HG03064 (cell line): ENCODE measurements at regions not wholly inside any gene's neighbourhood (a gene's known extent, or its start where the extent isn't known, plus 50 kb on each side); places are given as distances from the start of the nearest gene placed in this dataset.

Experiments used
- ATAC-seq: cut with Tn5 transposase; IDR thresholded peaks from one replicate; pipeline ENCODE4 v1.9.1; 2021; ENCODE audit warnings: low read depth; ENCODE audit not compliant: unreplicated experiment

DNA sequence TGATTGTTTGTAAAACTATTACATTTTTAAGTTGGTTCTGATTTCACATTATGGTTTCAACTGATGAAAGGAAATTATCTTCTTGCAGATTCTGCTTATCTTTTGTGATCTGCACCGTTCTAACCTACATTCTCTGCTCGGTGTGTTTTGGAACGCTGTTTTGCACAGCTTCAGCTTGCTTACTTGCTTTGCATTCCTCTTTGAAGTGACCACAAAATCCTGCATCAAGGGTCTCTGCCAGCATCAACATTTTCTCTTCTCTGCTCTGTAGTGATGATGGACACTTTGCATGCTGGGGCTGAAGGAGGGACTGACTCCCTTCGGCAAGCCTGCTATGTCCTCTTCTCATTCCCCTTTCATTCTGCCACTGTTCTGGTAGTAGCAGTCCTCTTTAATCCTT is 485.2 kb downstream of the FBXO15 start:
- no peak for ATAC-seq

DNA sequence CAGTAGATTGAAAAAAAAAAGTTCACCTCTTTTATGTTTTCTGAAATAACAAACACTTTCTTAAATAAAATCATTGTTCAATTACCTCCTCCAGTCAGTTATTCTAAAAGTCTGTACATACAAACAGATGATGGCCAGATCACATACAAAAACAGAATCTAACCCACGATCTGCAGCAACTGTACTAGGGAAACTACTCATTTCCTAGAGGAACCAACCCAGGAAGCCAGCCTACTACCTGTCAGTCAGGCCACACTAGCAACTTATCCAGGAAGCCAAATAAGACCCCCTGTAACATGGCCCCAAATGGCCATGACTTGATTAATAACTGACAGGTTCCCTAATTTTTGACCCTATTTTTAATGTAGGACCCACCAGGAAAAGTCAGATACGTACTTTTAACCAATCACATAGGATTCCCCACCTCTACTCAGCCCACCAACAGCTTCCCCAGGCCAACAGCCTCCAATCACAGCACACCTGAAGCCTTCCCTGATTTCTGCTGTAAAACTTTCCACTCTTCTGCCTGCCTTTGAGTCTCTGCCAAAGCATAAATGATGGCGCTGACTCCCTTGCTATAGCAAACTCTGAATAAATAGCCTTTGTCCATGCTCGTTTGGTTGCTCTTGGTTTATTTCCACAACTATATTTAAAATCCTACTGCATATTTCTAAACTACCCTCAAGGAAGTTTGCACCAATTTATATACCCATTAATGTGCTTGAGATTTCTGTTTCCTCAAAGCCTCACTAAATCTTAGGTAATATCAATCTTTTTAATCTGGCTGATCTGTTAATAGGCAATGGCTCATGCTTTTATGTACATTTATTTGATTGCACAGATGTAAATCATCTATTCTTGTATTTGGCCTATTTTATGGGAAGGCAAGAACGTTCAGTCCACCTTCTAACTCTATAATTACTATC is 486.4 kb downstream of the FBXO15 start:
- ATAC-seq = no peak

DNA sequence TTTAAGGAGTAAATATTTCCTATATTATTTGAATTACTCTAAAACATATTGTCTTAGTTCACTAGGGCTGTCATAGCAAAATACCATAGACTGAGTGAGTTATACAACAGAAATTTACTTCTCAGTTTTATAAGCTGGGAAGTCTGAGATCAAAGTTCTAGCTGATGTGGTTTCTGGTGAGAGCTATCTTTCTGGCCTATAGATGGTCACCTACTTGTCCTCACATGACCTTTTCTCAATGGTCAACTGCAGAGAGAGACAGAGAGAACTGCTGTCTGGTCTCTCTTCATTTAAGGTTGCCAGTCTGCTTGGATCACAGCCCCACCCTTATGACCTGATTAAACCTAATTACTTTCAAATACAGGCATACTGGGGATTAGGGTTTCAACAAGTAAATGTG is 490.9 kb downstream of the FBXO15 start:
- no peak for ATAC-seq

DNA sequence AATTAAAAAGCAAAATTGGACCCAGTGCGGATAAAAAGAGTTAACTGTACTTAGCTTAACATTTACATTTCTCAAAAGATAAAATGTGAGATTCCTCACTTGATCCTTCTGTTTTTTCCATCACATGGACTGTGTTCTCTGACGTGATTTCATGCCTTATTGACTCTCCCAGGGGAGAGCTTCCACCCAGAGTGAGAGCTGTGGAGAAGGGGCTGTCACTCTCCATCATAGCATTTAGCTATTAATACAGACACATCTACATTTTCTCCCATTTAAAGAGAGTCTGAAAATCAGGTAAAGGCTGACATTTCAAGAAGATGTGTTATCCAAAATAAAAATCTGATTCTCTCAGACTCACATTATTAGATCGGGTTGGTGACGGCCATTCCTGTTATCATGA is 493.8 kb downstream of the FBXO15 start:
- ATAC-seq = no peak

DNA sequence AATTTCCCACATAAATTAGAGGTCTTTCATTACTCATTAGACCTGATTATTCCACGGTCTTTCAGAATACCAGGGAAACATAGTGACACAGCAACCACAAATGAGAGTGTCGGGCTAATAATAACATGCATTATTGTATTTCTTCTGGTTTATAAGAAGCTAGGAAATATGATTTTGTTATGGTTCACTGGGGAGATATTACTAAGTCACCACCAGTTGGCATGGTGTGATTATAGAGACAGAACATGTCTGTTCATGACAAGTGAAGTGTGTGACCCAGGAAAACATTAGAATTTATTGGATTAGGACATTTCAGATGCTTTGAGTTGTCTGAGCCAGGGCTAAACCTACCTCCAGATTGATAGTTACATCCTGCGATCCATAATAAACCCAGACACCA is 494.4 kb downstream of the FBXO15 start:
- no peak for ATAC-seq

DNA sequence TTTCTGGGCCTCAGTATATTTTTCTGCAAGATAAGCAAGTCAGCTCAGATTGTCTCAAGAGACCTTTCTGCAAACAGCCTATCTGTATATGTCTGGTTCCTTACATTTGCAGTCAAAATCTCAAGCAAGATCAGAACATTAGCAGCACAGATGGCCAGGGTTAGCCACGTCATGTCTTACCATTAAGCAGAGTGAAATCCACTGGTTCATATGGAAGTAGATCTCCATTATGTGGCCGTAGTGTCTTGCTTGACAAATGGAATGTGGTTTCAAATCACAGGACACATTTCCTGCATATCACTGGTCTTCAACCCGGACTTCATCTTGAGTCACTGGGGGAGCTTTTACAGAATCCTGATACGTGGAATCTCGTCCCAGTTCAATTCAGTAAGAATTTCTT is 500.2 kb downstream of the FBXO15 start:
- no peak for ATAC-seq

DNA sequence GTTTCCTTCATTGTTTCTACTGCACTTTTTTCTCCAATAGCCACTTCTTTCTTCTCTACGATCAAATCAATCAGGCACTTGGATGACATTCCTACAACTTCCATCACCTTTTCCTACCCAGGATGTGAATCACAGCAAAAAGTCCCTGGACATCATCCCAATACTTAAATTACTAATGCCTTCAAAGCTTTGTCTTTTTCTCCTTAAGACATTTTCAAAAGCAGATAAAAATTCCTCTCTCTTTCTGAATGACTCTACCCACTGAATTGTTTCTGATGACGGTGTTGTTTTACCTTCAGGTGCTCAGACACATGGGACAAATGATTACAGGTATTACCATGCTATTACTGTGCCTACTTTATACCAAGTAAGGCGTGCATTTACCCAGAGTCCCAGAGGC is 500.9 kb downstream of the FBXO15 start:
- no peak for ATAC-seq

DNA sequence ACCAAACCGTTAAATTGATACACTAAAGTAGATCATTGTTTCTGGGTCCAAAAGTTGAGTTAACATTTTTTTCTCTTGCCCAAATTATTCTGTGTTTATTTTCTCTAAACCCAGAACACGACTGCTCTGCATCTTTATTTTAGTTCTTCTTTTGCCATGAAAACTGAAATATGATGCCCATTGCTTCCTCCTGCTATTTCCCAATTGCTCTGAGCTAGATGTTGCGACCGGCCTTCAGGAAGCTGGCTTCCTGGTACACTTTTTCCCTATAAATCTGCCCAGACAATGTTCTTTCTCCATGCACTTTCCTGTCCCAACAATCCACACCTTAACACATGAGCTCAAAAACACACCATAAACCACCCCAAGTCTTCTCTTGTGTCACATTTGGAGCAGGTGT is 501.4 kb downstream of the FBXO15 start:
- ATAC-seq = no peak

DNA sequence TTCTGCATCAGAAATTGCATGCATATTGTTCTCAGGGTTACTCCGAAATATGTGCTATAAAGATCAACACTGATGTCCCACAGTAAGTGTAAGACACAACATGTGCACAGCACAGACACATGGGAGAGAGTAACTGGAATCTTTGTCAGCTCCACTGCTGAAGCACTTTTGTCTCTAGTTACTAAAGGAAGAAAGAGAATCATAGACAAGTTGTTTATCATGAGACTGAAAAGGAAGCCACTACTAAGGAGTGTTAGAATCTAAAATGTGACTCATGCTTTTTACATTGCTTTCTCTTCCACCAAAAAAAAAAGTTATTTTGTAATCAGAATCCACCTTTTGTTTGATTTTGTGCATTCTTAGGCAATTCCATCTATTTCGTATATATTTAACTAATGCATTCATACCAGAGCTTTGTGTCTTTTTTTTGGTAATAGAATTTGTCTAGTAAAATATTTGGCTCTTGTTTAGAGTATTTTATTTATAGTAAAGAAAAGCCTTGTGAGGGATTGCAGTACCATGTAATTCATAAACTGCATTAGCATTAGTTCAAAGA is 502.4 kb downstream of the FBXO15 start:
- ATAC-seq = no peak

DNA sequence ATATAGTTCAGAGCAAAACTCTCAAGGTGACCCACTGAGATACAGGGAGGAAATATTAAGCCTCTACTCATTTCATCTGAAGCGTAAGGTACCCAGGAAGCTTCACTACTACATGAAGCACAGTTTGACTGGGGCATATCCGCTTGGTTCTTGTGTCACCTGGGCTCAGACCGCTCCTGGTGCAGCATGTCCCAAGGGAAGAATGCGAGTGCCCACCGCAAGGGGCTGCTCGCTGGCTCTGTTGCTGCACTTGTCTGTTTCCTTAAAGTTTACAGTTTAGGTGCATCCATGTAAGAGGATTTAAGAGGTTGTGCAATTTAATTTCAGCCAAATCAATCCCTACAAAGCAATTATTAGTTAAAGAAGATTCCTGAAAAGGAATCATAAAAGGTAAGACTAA is 507.8 kb downstream of the FBXO15 start:
- ATAC-seq = no peak

DNA sequence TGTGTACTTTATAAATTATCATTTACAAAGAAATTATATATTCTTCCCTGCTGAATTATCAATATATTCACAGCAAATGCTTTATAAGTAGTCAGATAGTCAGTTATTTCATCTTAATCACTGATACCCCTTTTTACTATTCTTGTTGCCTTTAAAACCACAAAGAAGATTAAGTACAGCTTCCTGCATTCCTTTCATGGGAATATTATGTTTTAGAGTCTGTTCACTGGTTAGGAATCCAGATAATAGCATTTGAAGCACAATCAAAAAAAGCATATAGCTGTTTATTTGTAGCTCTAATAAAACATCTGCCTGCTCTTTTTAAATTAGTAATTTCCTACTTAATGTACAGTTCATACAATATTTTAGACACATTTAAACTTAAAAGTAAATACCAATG is 508.9 kb downstream of the FBXO15 start:
- ATAC-seq = no peak

DNA sequence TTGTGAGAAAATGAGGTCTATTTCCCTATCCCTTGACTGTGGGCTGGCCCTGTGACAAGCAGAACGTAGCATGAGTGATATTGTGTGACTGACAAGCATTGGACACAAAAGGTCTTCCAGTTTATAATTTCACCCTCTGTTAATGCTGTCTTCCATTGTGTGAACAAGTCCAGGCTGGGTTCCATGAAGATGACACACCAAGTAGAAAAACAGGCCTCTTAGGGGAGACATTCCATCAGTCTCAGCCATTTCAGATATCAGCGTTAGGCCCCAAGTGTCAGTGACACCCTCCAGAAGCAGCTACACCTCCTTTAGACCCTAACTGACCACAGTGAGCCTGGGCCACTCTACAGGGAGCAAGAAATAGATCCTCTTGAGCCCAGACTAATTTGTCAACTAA is 511.3 kb downstream of the FBXO15 start:
- no peak for ATAC-seq

DNA sequence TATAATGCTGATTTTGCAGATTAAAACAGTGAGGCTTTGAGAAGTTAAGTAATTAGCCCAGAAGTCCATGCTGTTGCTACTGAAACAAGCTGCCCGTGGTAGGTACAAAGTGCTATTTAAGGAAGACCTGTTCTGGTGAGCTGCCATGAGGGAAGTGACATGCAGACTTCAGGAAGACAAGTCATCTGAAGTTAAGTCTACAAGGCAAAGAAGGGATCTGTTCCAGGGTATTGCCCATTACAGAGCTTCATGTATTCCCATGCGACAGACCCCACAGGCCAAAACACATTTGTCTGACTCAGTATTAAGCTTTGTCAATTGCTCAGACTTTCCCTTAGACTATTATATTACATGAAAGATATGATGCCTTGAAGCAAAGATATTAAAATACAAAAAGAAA is 520.8 kb downstream of the FBXO15 start:
- no peak for ATAC-seq

DNA sequence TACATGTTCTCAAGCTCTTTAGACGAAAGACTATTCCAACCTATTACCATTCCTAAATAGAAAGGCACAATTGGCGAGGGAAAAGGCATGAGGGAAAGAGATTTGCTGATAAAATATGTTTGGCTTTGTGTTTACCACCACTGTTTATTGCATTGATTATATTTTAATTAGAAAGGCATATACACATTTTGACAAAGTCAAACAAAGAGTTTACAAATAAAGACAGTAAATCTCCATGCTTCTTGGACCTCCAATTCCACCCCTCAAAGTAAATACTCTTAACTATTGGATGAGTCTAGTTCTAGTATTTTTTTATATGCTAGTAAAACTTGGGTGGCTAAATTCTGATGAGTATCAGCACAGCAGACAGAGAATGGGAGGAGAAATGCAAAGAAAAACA is 521.4 kb downstream of the FBXO15 start:
- no peak for ATAC-seq

DNA sequence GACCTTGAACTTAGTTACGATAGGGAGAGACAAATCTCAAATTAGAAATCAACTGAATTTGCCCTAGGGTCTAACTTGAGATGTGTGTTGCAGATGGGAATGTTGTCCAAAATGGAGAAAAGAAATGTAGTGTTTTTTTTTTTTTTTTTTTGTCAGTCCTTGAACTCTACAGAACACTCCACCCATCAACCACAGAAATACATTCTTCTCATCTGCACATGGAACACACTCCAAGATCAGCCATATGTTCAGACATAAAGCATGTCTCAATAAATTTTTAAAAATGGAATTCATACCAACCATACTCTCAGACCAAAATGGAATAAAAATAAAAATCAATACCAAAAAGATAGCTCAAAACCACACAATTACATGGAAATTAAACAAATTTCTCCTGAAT is 526.5 kb downstream of the FBXO15 start:
- ATAC-seq = no peak

DNA sequence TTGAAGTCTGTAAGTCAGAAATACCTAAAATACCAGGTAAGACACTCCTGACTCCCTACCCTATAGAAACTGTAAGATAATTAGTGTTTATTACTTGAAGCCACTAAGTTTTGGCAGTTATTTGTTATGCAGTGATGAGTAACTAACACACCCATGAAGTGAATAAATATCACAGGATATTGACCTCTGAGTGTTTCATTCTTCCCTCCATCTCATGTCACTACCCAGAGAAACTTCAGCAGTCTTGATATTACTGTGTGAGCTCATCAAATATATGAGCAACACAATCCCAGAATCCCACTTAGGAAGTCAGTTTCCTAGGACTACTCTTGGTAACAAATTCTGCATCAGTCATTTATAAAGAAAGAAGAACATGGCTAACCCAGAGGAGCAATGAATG is 529.7 kb downstream of the FBXO15 start:
- no peak for ATAC-seq

DNA sequence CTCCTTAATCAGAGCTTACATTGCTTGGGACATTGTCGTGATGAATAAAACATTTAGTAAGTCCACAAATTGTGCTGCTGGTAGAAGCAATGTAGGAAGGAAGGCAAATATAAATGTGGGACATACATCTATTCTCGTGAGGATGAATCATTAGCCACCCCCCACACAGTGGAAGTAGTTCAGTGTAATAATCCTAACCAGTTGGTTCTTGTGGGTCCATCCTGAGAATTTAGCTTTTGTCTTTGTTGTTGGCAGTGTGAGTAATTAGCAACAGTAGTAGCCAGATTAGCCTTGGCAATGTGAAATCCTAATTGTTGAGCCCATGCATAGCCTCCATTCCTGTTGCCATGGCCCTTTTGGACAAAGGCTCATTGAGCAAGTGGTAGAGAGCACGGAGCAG is 532.1 kb downstream of the FBXO15 start:
- no peak for ATAC-seq

DNA sequence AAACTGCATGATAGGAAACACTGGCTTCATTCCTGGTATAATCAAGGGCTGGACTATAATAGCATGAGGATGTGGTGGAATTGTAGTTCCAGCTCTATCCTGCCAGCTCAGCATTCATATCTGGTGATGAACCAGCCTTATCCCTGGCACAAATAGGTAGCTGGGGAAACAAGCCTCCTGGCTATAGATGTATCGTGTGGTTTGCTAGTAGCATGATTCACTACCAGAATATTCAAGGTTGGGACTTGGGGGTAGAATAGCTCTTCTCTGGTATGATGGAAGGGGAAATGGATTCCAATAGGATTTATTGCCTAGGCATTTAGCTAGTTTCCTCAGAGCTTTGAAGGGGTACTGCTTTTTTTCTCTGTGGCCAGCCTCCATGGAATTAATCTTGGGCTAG is 532.8 kb downstream of the FBXO15 start:
- no peak for ATAC-seq

DNA sequence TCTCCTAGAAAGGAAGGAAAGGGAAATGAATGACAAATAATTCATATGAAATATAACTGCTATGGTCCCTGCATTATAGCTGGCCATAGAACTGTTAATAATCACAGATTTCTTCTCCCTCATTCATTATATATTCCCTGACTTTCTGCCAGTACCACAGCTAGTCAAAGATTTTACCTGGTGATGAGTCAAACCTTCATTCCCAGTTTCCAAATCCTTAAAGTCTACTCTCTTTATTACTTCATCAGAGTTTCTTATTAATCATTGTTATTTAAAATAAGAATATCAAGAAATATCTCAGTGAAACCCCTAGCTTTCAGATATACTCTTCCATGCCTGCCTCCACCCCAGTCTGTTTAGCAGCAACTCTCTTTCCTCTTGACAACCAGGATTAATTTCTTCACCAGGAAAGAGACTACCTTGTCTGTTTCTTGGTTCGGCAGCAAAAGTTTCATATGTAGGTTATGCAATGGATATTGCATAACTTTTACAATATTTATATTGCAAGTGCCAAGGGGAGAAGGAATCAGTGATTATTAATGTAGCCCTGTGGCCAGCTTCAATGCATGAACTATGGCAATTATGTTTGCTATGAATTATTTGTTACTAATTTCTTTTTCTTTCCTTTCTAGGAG is 533.8 kb downstream of the FBXO15 start:
- ATAC-seq = no peak

DNA sequence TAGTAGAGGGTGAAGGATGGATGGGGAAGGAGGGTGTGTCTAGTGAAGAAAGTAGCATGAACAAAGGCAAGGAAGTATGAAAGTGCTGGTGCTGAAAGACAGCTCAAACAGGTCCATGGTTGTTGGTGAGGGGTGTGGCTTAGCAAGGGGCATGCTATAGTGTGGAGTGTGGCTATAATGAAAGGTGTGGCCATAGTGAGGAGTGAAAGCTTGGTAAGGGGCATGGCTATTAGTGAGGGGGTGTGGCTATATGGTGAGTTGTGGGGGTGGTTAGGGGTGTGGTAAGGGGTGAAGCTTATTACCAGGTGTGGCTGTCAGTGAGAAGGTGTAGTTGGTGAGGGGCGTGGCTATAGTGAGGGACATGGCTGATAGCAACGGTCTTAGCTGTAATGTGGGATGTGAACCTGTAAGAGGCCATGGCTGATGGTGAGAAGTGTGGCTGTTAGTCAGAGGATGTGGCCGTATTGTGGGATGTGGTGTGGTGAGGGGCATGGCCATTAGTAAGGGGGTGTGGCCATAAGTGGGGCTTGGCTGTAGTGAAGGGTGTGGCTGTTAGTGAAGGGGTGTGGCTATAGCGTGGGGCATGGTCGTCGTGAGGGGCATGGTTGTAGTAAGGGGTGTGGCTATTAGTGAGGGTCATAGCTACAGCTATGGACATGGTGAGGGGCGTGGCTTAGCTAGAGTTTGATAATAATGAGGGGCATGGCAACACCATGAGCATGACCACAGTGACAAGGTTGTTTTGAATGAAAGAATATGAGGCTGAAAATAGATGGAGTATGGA is 549.6 kb downstream of the FBXO15 start:
- no peak for ATAC-seq

DNA sequence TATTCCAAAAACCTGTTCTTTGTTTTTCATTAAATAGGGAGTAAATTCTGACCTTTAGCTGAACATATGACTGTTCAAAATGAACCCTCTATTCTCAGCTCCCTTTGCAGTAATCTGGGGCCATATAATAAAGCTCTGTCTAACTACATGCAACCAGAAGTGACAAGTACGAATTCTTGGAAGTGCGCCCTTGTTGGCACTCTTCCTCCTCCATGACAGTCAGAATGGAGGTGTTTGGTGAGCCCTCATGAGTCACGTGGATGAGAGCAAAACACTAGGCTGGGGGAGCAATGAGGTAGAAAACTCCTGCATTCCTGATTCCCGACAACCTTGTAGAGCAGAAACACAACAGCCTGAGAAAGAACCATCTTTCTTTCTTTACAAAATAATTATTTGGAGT is 552.9 kb downstream of the FBXO15 start:
- no peak for ATAC-seq
